GM20000 (cell line): ENCODE measurements at regions not wholly inside any gene's neighbourhood (a gene's known extent, or its start where the extent isn't known, plus 50 kb on each side); places are given as distances from the start of the nearest gene placed in this dataset.

Experiments used
- DNase-seq: peaks from one replicate; pipeline ENCODE4 v3.0.0; 2012; ENCODE audit warnings: low spot score
- CTCF ChIP-seq: IDR thresholded peaks from 2 replicates; pipeline ENCODE4 v1.5.1; 2012; ENCODE audit warnings: mild to moderate bottlenecking, control low read depth; ENCODE audit errors: extremely low read depth, missing control alignments

- DNase-seq = no peak
- TF ChIP-seq CTCF = no peak
Observed at GRCh38 chrX:111013778-111014455, 82.1 kb upstream of the PAK3 start.

- no peak for DNase-seq
- TF ChIP-seq CTCF = no peak
Observed at GRCh38 chrX:111010111-111010510, 85.9 kb upstream of the PAK3 start.

GRCh38 chrX:111009256-111009655 lies 86.7 kb upstream of the PAK3 start:
- no peak for TF ChIP-seq CTCF

DNA sequence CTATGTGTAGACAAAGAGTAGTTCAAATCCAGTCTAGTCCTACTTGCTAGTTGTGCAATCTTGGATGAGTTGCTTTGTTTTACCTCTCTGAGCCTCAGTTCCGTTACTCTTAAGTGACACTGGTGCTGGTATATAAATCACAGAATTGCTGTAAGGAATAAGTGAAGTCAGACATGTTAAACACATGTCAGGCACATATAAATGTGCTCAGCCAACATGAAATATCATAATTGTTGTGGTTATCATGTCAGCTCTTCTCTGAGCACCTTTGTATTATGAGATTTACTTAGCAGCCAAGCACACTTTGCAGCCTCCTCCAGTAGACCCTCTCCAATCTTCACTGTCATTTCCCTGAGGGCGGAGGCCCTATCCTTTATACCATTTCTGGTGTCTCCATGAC lies 87.9 kb upstream of the PAK3 start:
- TF ChIP-seq CTCF = no peak
- no peak for DNase-seq

More at GRCh38 chrX:111009256-111009655, 86.7 kb upstream of the PAK3 start:
- no peak for DNase-seq

GRCh38 chrX:111007238-111007637 lies 88.8 kb upstream of the PAK3 start:
- DNase-seq = no peak
- no peak for TF ChIP-seq CTCF

DNA sequence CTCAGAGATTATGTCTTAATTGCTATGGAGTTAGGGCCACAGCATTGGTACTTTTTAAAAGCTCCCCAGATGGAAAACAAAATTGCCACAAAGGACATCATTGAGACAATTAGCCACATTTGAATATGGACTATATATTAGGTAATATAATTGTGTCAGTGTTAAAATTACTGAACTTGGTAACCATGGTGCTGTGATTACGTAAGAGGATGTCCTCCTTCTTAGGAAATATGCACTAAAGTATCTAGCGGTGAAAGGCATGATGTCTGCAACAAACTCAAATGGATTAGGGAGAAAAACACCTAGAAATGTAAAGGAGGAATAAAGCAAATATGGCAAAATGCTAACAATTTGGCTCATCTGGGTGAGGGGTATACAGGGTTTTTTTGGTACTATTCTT lies 89.9 kb upstream of the PAK3 start:
- no peak for DNase-seq
- no peak for TF ChIP-seq CTCF

DNA sequence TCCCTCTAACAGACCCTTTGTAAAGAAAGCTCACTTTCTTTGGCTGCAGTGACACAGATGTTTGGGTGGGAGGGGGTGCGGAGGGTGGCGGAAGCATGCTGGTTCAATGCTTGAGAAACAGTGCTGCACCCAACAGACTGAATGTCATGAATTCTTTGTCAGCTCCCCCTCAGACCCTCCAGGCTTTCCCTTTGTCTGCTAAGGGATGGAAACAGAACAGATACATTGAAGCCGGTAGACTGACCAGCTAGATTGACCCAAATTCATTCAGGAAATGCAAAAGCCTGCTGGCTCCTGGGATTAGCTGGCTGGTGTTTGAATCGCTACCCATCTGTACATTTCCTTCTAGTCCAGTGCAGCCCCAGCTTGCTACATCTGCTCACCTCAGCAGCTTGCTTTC lies 90.8 kb upstream of the PAK3 start:
- TF ChIP-seq CTCF = no peak
- no peak for DNase-seq
